ENCODE measurements at regions not wholly inside any gene's neighbourhood (a gene's known extent, or its start where the extent isn't known, plus 50 kb on each side); places are given as distances from the start of the nearest gene placed in this dataset.

- Histone ChIP-seq H3K9me2 (replicated peaks; ENCODE audit: insufficient read depth, low read length) (no peaks in the 10 kb centered on the region), H3K9ac (ENCODE audit: low read length) (no peak overlapping the region), H3K9me3 (replicated peaks; ENCODE audit: insufficient read depth, low read length) (no peaks in the 10 kb centered on the region), H3K79me2 (ENCODE audit: low read length) (no peaks in the 10 kb centered on the region), H3K27ac (ENCODE audit: low read length) (no peak overlapping the region), H3K4me3 (ENCODE audit: low read length) (no peak overlapping the region), H3K4me1 (ENCODE audit: low read length) (peaks cover 7% of the 10 kb centered on the region), H4K20me1 (ENCODE audit: insufficient read depth, low read length) (no peaks in the 10 kb centered on the region), H2AFZ (ENCODE audit: low read length) (no peak overlapping the region), H3K36me3 (replicated peaks; ENCODE audit: insufficient read depth, low read length) (no peaks in the 10 kb centered on the region), H3F3A (ENCODE audit: insufficient read depth, low read length) (peaks cover 6% of the 10 kb centered on the region), H3K27me3 (replicated peaks; ENCODE audit: insufficient read depth, low read length) (peaks cover 27% of the 10 kb centered on the region), H3K4me2 (ENCODE audit: low read depth, low read length) (no peak overlapping the region)
- TF ChIP-seq CTCF (IDR thresholded peaks at IDR 0.05; ENCODE audit: low read length) (no peak), EZH2 (optimal IDR thresholded peaks at IDR 0.05; ENCODE audit: low read depth, low read length) (no peak), EZH2phosphoT487 (IDR thresholded peaks at IDR 0.05; ENCODE audit: low read length) (no peak)
- DNase-seq, result no peak
Measured at GRCh38 chrX:118218079-118218478, 101.5 kb upstream of the KLHL13 start.

- no peaks in the 10 kb centered on the region for H3K36me3 ChIP-seq (replicated peaks; ENCODE audit: insufficient read depth, low read length)
- no peaks in the 10 kb centered on the region for H3K9me3 ChIP-seq (replicated peaks; ENCODE audit: insufficient read depth, low read length)
- H2AFZ ChIP-seq (ENCODE audit: low read length), result no peak overlapping the region
- TF ChIP-seq EZH2phosphoT487 (IDR thresholded peaks at IDR 0.05; ENCODE audit: low read length) (no peak), EZH2 (optimal IDR thresholded peaks at IDR 0.05; ENCODE audit: low read depth, low read length) (no peak), CTCF (IDR thresholded peaks at IDR 0.05; ENCODE audit: low read length) (no peak)
- no peaks in the 10 kb centered on the region for H3K9me2 ChIP-seq (replicated peaks; ENCODE audit: insufficient read depth, low read length)
- H3K4me2 ChIP-seq (ENCODE audit: low read depth, low read length), result no peak overlapping the region
- H3K27me3 ChIP-seq (replicated peaks; ENCODE audit: insufficient read depth, low read length), result peaks cover 27% of the 10 kb centered on the region
- no peak for DNase-seq
- no peaks in the 10 kb centered on the region for H4K20me1 ChIP-seq (ENCODE audit: insufficient read depth, low read length)
- no peak overlapping the region for H3K27ac ChIP-seq (ENCODE audit: low read length)
- no peak overlapping the region for H3K9ac ChIP-seq (ENCODE audit: low read length)
- H3K4me3 ChIP-seq (ENCODE audit: low read length), result no peak overlapping the region
- H3F3A ChIP-seq (ENCODE audit: insufficient read depth, low read length), result no peaks in the 10 kb centered on the region
- 0 out of 2 replicates have a peak, but pooled peaks cover 2% of the 10 kb centered on the region for H3K4me1 ChIP-seq (ENCODE audit: low read length)
- H3K79me2 ChIP-seq (ENCODE audit: low read length), result no peaks in the 10 kb centered on the region
Measured at GRCh38 chrX:118218940-118219339, 102.3 kb upstream of the KLHL13 start.

- DNase-seq, result no peak
- H3K9me3 ChIP-seq (replicated peaks; ENCODE audit: insufficient read depth, low read length), result no peaks in the 10 kb centered on the region
- H2AFZ ChIP-seq (ENCODE audit: low read length), result no peak overlapping the region
- H3K4me1 ChIP-seq (ENCODE audit: low read length), result no peaks in the 10 kb centered on the region
- no peak overlapping the region for H3K27ac ChIP-seq (ENCODE audit: low read length)
- no peaks in the 10 kb centered on the region for H3K9me2 ChIP-seq (replicated peaks; ENCODE audit: insufficient read depth, low read length)
- TF ChIP-seq EZH2phosphoT487 (IDR thresholded peaks at IDR 0.05; ENCODE audit: low read length) (no peak), EZH2 (optimal IDR thresholded peaks at IDR 0.05; ENCODE audit: low read depth, low read length) (no peak), CTCF (IDR thresholded peaks at IDR 0.05; ENCODE audit: low read length) (no peak)
- H3K4me3 ChIP-seq (ENCODE audit: low read length), result no peak overlapping the region
- H3K9ac ChIP-seq (ENCODE audit: low read length), result no peak overlapping the region
- H3K79me2 ChIP-seq (ENCODE audit: low read length), result no peaks in the 10 kb centered on the region
- H3K4me2 ChIP-seq (ENCODE audit: low read depth, low read length), result no peak overlapping the region
- H3F3A ChIP-seq (ENCODE audit: insufficient read depth, low read length), result no peaks in the 10 kb centered on the region
- no peaks in the 10 kb centered on the region for H4K20me1 ChIP-seq (ENCODE audit: insufficient read depth, low read length)
- peaks cover 24% of the 10 kb centered on the region for H3K27me3 ChIP-seq (replicated peaks; ENCODE audit: insufficient read depth, low read length)
- no peaks in the 10 kb centered on the region for H3K36me3 ChIP-seq (replicated peaks; ENCODE audit: insufficient read depth, low read length)
Measured at GRCh38 chrX:118219866-118220265, 103.3 kb upstream of the KLHL13 start.
